HepG2 (cell line): ENCODE measurements at regions not wholly inside any gene's neighbourhood (a gene's known extent, or its start where the extent isn't known, plus 50 kb on each side); places are given as distances from the start of the nearest gene placed in this dataset.

ENCODE experiments used
- AHDC1 ChIP-seq: sonication (generic); formaldehyde crosslinking; IDR thresholded peaks from 2 replicates; pipeline ENCODE4 v1.5.1; 2020; ENCODE audit warnings: mild to moderate bottlenecking, missing genetic modification reagents, borderline replicate concordance
- CTCF ChIP-seq: sonication (generic); formaldehyde crosslinking; IDR thresholded peaks from 2 replicates; pipeline ENCODE4 v1.5.0; 2020; ENCODE audit warnings: mild to moderate bottlenecking, missing genetic modification reagents, moderate library complexity
- SRF ChIP-seq: IDR thresholded peaks from 2 replicates; pipeline ENCODE4 v1.6.1; 2011; ENCODE audit warnings: mild to moderate bottlenecking, low read depth, low read length, moderate library complexity
- ZNF276 ChIP-seq: sonication (generic); formaldehyde crosslinking; IDR thresholded peaks from 2 replicates; pipeline ENCODE4 v1.4.0; 2020; ENCODE audit warnings: mild to moderate bottlenecking, low read depth, missing genetic modification reagents
- ZNF383 ChIP-seq: sonication (generic); formaldehyde crosslinking; IDR thresholded peaks from 2 replicates; pipeline ENCODE4 v1.4.0; 2020; ENCODE audit warnings: missing genetic modification reagents, mild to moderate bottlenecking, borderline replicate concordance
- ZNF644 ChIP-seq: IDR thresholded peaks from 2 replicates; pipeline ENCODE4 v1.6.1; 2016; ENCODE audit warnings: low read depth

- TF ChIP-seq SRF (no peak), ZNF644 (no peak), CTCF (CRISPR knock-in tag) (no peak), ZNF383 (CRISPR knock-in tag) (no peak), ZNF276 (CRISPR knock-in tag) (no peak), AHDC1 (CRISPR knock-in tag) (no peak)
Observed at GRCh38 chr17:56652628-56653027, 59.1 kb downstream of the NOG start.
